Putamen (tissue), 1 donor: ENCODE measurements at regions not wholly inside any gene's neighbourhood (a gene's known extent, or its start where the extent isn't known, plus 50 kb on each side); places are given as distances from the start of the nearest gene placed in this dataset.

Experiments
- DNase-seq: peaks from one replicate; pipeline ENCODE4 v3.0.0-alpha.2; 2016; ENCODE audit warnings: low spot score

- peak; percentile 47 for DNase-seq
Observed at GRCh38 chr20:60999250-60999649, 252.8 kb upstream of the CDH4 start.

GRCh38 chr20:61002090-61002489 lies 250.0 kb upstream of the CDH4 start:
- no peak for DNase-seq

GRCh38 chr20:61014491-61014890 lies 237.6 kb upstream of the CDH4 start:
- no peak for DNase-seq

- DNase-seq = no peak
Observed at GRCh38 chr20:61015602-61016001, 236.5 kb upstream of the CDH4 start.

DNA sequence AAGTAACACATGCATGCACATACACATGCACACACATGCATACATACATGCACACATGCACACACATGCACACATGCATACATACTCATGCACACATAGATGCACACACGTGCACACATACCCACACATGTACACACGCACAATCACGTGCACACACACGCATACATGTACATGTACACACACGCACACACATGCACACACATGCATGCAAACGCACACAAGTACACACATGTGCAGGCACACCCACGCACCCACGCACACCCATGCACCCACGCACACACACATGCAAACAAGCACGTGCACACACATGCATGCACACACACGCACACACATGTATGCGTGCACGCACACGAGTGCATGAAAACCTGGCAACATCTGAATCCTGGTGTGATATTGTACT lies 232.7 kb upstream of the CDH4 start:
- no peak for DNase-seq

GRCh38 chr20:61023612-61024011 lies 228.4 kb upstream of the CDH4 start:
- DNase-seq = no peak

- no peak for DNase-seq
Observed at GRCh38 chr20:61024390-61024789, 227.7 kb upstream of the CDH4 start.

- DNase-seq = no peak
Observed at GRCh38 chr20:61025536-61025935, 226.5 kb upstream of the CDH4 start.

- DNase-seq = no peak
Observed at GRCh38 chr20:61026173-61026572, 225.9 kb upstream of the CDH4 start.

GRCh38 chr20:61026731-61027130 lies 225.3 kb upstream of the CDH4 start:
- DNase-seq = no peak

DNA sequence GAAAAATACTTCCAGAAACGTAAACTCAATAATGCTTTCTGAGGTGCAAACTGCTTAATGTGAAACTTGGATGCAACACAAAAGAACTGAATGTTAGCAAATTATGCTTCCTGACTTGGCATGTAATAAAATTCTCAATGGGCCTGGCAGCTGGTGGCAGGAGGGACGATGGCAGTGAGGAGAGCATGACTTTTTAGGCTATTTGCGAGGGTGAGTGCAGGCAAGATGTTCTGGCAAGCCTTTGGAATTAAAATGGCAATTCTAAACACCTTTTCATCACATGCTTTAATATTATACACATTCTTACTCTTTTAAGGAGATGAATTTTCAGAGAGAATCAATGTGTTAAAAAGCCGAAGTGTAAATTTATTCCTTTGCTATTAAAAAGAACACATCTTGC lies 224.8 kb upstream of the CDH4 start:
- DNase-seq = no peak

- DNase-seq = no peak
Observed at GRCh38 chr20:61030130-61030529, 221.9 kb upstream of the CDH4 start.

DNA sequence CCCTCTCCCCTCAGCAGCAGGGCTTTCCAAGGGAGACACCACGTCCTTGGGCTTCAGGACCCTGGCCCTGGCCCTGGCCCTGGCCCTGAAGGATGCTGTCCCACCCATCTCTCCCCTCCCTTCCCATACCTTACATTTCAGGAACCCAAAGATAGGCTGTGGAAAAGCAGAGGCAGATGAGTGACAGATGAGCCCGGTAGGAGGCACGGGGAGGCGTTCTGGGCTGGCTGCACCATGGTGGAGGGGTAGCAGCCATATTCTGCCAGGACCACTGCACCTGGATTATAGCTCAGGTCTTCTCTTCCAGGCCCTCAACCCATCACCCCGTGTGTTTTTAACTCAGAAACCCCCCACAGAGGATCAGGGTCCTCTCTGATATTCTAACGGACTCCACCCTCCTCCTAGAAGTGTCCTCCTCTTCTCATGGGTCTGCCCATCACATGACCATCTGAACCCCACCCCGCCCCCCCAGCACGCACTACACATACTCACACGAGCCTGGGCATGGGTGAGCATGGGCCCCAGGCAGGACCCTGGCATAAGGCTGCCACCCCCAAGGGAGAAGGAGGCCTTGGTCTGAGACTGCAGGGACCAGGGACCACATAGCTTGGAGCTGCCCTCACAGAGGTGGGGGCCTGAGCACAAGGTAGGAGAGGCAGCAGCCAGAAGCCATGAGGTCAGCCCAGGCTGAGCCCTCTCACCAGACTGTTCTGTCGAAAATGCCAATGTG lies 220.8 kb upstream of the CDH4 start:
- DNase-seq = no peak

GRCh38 chr20:61037498-61037897 lies 214.6 kb upstream of the CDH4 start:
- DNase-seq = no peak

- DNase-seq = no peak
Observed at GRCh38 chr20:61041481-61041880, 210.6 kb upstream of the CDH4 start.

GRCh38 chr20:61042506-61043385 lies 209.3 kb upstream of the CDH4 start:
- DNase-seq = no peak

- DNase-seq = no peak
Observed at GRCh38 chr20:61043681-61044080, 208.4 kb upstream of the CDH4 start.

DNA sequence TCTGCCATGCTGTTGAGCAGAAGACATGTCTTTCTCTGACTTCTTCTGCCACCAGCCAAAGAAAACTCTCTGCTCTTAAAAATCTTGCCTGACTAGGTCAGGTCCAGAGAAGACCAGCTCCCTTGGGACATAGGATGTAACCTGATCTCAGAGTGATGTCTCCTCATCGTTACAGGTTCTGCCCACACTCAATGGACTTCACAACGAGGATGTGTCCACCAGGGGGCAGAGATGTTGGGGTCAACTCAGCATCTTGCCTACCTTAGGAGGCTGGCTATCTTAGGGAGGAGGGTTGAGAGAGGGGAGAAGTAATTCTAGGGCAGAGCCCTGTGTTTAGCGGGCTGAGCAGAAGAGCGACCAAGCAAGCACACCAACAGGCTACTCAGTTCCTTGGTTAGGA lies 207.6 kb upstream of the CDH4 start:
- DNase-seq = no peak

DNA sequence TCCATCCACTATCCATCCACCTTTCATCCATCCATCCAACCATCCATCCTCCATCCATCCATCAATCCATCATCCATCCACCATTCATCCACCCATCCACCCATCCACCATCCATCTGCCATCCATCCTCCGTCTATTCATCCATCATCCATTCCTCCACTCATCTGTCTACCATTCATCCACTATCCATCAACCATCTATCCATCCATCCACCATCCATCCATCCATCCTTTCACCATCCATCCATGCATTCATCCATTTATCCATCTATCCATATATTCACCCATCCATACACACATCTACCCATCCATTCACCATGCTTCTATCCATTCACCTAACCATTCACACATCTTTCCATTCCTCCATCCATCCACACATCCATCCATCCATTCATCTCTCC lies 207.0 kb upstream of the CDH4 start:
- DNase-seq = no peak

DNA sequence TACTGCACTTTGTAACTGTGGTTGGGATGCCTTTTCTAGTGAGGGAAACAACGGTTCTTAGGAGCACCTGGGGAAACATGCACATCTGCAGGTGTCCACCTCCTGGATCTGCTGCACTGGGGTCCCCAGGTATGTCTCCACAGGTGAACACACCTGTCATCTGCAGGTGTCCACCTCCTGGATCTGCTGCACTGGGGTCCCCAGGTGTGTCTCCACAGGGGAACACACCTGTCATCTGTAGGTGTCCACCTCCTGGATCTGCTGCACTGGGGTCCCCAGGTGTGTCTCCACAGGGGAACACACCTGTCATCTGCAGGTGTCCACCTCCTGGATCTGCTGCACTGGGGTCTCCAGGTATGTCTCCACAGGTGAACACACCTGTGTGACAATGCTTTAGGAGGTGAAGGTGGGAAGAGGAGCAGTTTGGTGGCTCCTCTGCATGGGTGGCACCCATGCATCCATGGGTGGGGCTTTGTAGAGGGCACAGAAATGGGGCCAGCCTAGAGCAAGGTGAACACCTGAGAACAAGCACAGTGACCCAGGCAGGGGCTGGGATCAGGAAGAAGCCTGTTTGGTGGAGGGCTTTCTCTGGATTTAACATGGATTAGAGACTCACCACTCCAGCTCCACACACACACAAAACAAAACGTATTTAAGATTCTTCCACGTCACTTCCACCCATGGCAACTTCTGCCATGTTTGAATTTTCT lies 206.0 kb upstream of the CDH4 start:
- DNase-seq = no peak

DNA sequence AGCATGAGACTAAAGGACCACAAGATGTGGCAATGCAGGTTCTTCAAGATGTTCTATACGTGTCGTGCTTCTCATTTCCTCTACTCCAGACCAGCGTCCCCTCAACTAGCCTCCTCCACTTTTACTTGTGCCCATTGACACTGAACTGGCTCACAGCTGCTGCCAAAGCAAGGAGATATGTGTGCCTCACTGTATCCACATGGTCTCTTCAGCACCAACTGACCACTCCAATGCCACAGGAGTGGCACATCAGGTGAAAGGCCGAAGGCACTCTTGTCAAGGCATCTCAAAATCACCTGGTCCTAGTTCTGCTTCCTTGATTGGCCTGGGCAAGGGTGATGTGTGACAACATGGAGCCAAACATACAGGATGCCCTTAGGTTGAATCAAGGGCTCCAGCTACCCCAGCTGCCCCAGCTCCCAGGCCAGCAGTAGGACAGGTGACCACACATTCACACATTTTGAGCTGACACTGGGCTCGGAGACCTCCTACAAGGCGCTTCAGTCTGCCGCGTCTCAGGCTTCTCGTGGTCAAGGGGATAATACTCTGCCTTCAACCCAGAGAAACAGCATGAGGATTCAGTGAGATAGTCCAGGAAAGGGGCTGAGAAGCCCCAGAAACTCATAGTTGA lies 205.2 kb upstream of the CDH4 start:
- DNase-seq = no peak

DNA sequence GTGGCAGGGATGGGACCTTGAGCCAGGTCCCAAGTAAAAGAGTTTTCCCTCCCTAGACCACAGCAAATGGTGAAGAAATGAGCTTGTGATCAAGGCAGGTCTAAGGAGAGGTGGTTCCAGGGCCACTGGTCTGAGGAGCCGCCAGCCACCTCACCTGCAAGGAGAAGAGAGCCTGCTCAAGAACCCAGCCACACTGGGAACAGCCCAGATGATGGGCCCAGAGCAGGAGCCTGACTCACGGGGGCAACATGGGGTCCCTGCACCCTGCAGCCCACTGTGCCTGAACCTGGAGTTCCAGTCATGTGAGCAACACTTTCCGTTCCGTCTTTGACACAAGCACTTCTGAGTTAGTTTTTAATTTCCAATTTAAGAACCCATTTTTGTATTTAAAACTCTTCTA lies 204.5 kb upstream of the CDH4 start:
- DNase-seq = no peak
